K562 (cell line): ENCODE measurements at regions not wholly inside any gene's neighbourhood (a gene's known extent, or its start where the extent isn't known, plus 50 kb on each side); places are given as distances from the start of the nearest gene placed in this dataset.

ENCODE experiments used
- ATAC-seq: fragments of 200-7000 bp; cut with Tn5 transposase; 3 replicates; pipeline ENCODE4 v1.9.1; 2020; ENCODE audit warnings: moderate library complexity
- BruUV-seq: library from RNA; stranded (reverse); fragments of 400-500 nt; replicated peaks from 2 replicates; lab custom pipeline; 2021; lab: Mats Ljungman, UMichigan
- CTCF ChIA-PET: fragments of 300-600 bp; formaldehyde crosslinking; extraction: SDS; loops from one replicate; lab custom pipeline; 2021; ENCODE audit warnings: low intra/inter-chr PET ratio; lab: Yijun Ruan, JAX
- POLR2A ChIA-PET: fragments of 300-600, 350-650 bp; sonication (Branson Sonifier 250); formaldehyde crosslinking; extraction: SDS; loops from one replicate; lab custom pipeline; 2021; ENCODE audit warnings: antibody characterized with exemption, inconsistent platforms; lab: Yijun Ruan, JAX
- DNase-seq, 4 experiments: peaks; one replicate each; pipeline versions ENCODE4 v3.0.0 to v3.0.0-alpha.2; 2011 to 2018; ENCODE audit warnings: low spot score in 3 of 4, mixed read lengths in 3 of 4; ENCODE audit errors: extremely low read depth in 1 of 4
- FAIRE-seq: peaks from 2 replicates; lab custom pipeline; 2011; peaks lifted over from hg19 to GRCh38; lab: Jason Lieb, UNC
- H2AFZ ChIP-seq: 2 replicates; pipeline ENCODE4 v1.6.0; 2011; ENCODE audit warnings: low read depth, low read length, control low read depth, inconsistent platforms
- H3K27ac ChIP-seq: fragments of 200-600 bp; 3 replicates; pipeline ENCODE4 v1.8.0; 2011; ENCODE audit warnings: low read depth, mild to moderate bottlenecking, control low read depth, inconsistent platforms, low read length, moderate library complexity, mixed read lengths; ENCODE audit errors: extremely low read depth
- H3K27me3 ChIP-seq, 2 experiments: fragments of 300-600 bp in 1 of 2; 2 replicates in 1 of 2; 3 replicates in 1 of 2; pipeline versions ENCODE4 v1.6.0 to v1.8.0; 2011; ENCODE audit warnings: inconsistent platforms in 2 of 2, low read length in 2 of 2, mild to moderate bottlenecking in 1 of 2, mixed read lengths in 1 of 2, moderate library complexity in 1 of 2; ENCODE audit not compliant: control insufficient read depth in 2 of 2, insufficient read depth in 2 of 2
- H3K36me3 ChIP-seq: fragments of 300-600 bp; 3 replicates; pipeline ENCODE4 v1.8.0; 2011; ENCODE audit warnings: mild to moderate bottlenecking, low read length, inconsistent platforms; ENCODE audit not compliant: control insufficient read depth, insufficient read depth
- H3K4me1 ChIP-seq, 2 experiments: fragments of 200-600 bp in 1 of 2; replicated peaks in 1 of 2; 2 replicates in 1 of 2; 3 replicates in 1 of 2; pipeline versions ENCODE4 v1.5.1 to v1.8.0; 2011; ENCODE audit warnings: inconsistent platforms in 2 of 2, low read length in 2 of 2, mild to moderate bottlenecking in 1 of 2, mixed read lengths in 1 of 2, moderate library complexity in 1 of 2; ENCODE audit not compliant: control insufficient read depth in 2 of 2, insufficient read depth in 2 of 2
- H3K4me2 ChIP-seq: 2 replicates; pipeline ENCODE4 v1.6.1; 2011; ENCODE audit warnings: low read length, control low read depth, inconsistent platforms, mixed read lengths; ENCODE audit not compliant: insufficient read depth
- H3K4me3 ChIP-seq: fragments of 200-600 bp; sonication (generic), shearing (Covaris generic); 2 replicates; pipeline ENCODE4 v1.5.1; 2016; ENCODE audit warnings: control low read depth, inconsistent platforms
- H3K79me2 ChIP-seq: fragments of 200-600 bp; 3 replicates; pipeline ENCODE4 v1.8.0; 2011; ENCODE audit warnings: low read length, inconsistent platforms; ENCODE audit not compliant: control insufficient read depth, insufficient read depth
- H3K9ac ChIP-seq, 2 experiments: 2 replicates each; pipeline versions ENCODE4 v1.6.0 to v1.6.1; 2011; ENCODE audit warnings: low read depth in 2 of 2, low read length in 2 of 2, control low read depth in 1 of 2, inconsistent platforms in 1 of 2, mild to moderate bottlenecking in 1 of 2, mixed read lengths in 1 of 2; ENCODE audit not compliant: insufficient read depth in 1 of 2
- H3K9me1 ChIP-seq: one replicate; pipeline ENCODE4 v1.6.0; 2011; ENCODE audit warnings: inconsistent platforms, mild to moderate bottlenecking, low read length, moderate library complexity; ENCODE audit not compliant: control insufficient read depth, insufficient read depth
- H3K9me3 ChIP-seq: replicated peaks from 2 replicates; pipeline ENCODE4 v1.5.1; 2011; ENCODE audit warnings: low read depth, low read length, inconsistent platforms; ENCODE audit not compliant: control insufficient read depth, insufficient read depth
- H4K20me1 ChIP-seq: replicated peaks from 2 replicates; pipeline ENCODE4 v1.6.1; 2011; ENCODE audit warnings: low read length, inconsistent platforms, mixed read lengths; ENCODE audit not compliant: control insufficient read depth, insufficient read depth
- C11orf30 ChIP-seq: fragments of 450-650 bp; IDR thresholded peaks from 2 replicates; pipeline ENCODE4 v1.6.1; 2016; ENCODE audit warnings: low read depth, mild to moderate bottlenecking
- CCAR2 ChIP-seq: fragments of 200-400 bp; formaldehyde crosslinking; IDR thresholded peaks from 2 replicates; pipeline ENCODE4 v1.6.1; 2017; ENCODE audit warnings: mild to moderate bottlenecking, low read depth, low read length
- FOXK2 ChIP-seq, 2 experiments: fragments of 450-650 bp; IDR thresholded peaks in 1 of 2; conservative IDR thresholded peaks in 1 of 2; 2 replicates each; pipeline ENCODE4 v1.6.1; 2016; ENCODE audit warnings: low read depth in 2 of 2, mild to moderate bottlenecking in 1 of 2
- HINFP ChIP-seq: fragments of 450-650 bp; conservative IDR thresholded peaks from 2 replicates; pipeline ENCODE4 v1.6.1; 2016; ENCODE audit warnings: missing genetic modification characterization, low read depth, mild to moderate bottlenecking, control low read depth, missing compliant biosample characterization
- KDM2B ChIP-seq: fragments of 250-450 bp; sonication (Bioruptor Pico); IDR thresholded peaks from 2 replicates; pipeline ENCODE4 v1.8.0; 2021; ENCODE audit warnings: mild to moderate bottlenecking, moderate library complexity
- MAFF ChIP-seq: IDR thresholded peaks from 2 replicates; pipeline ENCODE4 v1.6.1; 2012; ENCODE audit warnings: low read length, improper control_type of control experiment
- MAFG ChIP-seq: fragments of 450-650 bp; conservative IDR thresholded peaks from 2 replicates; pipeline ENCODE4 v1.6.1; 2016; ENCODE audit warnings: missing genetic modification characterization, missing compliant biosample characterization
- MAFK ChIP-seq: IDR thresholded peaks from 2 replicates; pipeline ENCODE4 v1.6.1; 2011; ENCODE audit warnings: low read length, improper control_type of control experiment
- NEUROD1 ChIP-seq: fragments of 150-350 bp; IDR thresholded peaks from 2 replicates; pipeline ENCODE4 v1.6.1; 2014; ENCODE audit warnings: borderline replicate concordance, low read length, low read depth; ENCODE audit not compliant: partially characterized antibody
- PHF20 ChIP-seq: fragments of 450-650 bp; IDR thresholded peaks from 2 replicates; pipeline ENCODE4 v1.6.1; 2018; ENCODE audit not compliant: partially characterized antibody
- PPARD ChIP-seq: fragments of 250-450 bp; sonication (Bioruptor Pico); IDR thresholded peaks from 2 replicates; pipeline ENCODE4 v1.8.0; 2022; ENCODE audit warnings: inconsistent platforms, mild to moderate bottlenecking, moderate library complexity
- RAD21 ChIP-seq, 2 experiments: fragments of 250-450 bp in 1 of 2; fragments of 450-650 bp in 1 of 2; sonication (Bioruptor Pico) in 1 of 2; formaldehyde crosslinking in 1 of 2; IDR thresholded peaks in 1 of 2; conservative IDR thresholded peaks in 1 of 2; 2 replicates each; pipeline versions ENCODE4 v1.4.0 to v1.8.0; 2020 to 2022; ENCODE audit warnings: mild to moderate bottlenecking in 2 of 2, moderate library complexity in 1 of 2
- SP2 ChIP-seq: IDR thresholded peaks from 2 replicates; pipeline ENCODE4 v1.6.1; 2011; ENCODE audit warnings: mild to moderate bottlenecking, low read depth, low read length, moderate library complexity; ENCODE audit not compliant: poor library complexity, severe bottlenecking; ENCODE audit errors: extremely low read depth
- ZNF134 ChIP-seq: fragments of 250-450 bp; sonication (Bioruptor Pico); conservative IDR thresholded peaks from 2 replicates; pipeline ENCODE4 v1.4.0; 2020
- ZNF316 ChIP-seq: fragments of 450-650 bp; IDR thresholded peaks from 2 replicates; pipeline ENCODE4 v1.6.1; 2016
- ZNF354B ChIP-seq: fragments of 250-450 bp; sonication (Bioruptor Pico); IDR thresholded peaks from 2 replicates; pipeline ENCODE4 v1.4.0; 2020
- WGBS: fragments of 100-300 bp; shearing (Covaris generic); methylation state at CpG from one replicate; pipeline ENCODE4 v1.1.6; 2016; ENCODE audit warnings: low coverage, mixed read lengths; ENCODE audit not compliant: insufficient coverage; ENCODE audit errors: missing lambda C conversion rate; 5-methylcytosine and 5-hydroxymethylcytosine counted together
- in situ Hi-C: fragments of 300-500 bp; cut with MboI; formaldehyde crosslinking; loops from 4 replicates; pipeline ENCODE4 v1.15.0; 2018; ENCODE audit warnings: inconsistent platforms, mixed read lengths
- intact Hi-C: fragments of 100-400 bp; cut with micrococcal nuclease; formaldehyde crosslinking; loops from 2 replicates; pipeline ENCODE4 v1.14.2; 2022

GRCh38 chr7:136452949-136453348 lies 415.5 kb upstream of the CHRM2 start:
- Histone ChIP-seq H3K36me3 (no peaks in the 10 kb centered on the region), H3K4me3 (no peak overlapping the region), H3K9me3 (no peaks in the 10 kb centered on the region), H3K4me1 (no peaks in the 10 kb centered on the region), H2AFZ (no peak overlapping the region), H3K79me2 (no peaks in the 10 kb centered on the region), H3K9me1 (no peaks in the 10 kb centered on the region), H4K20me1 (no peaks in the 10 kb centered on the region), H3K9ac (no peak overlapping the region), H3K27me3 (no peaks in the 10 kb centered on the region), H3K27ac (no peak overlapping the region), H3K4me2 (no peak overlapping the region)
- ChIA-PET CTCF (no interaction called here), POLR2A (no interaction called here)
- TF ChIP-seq ZNF316 (peak; percentile 90), MAFK (peak; percentile 85), MAFF (peak; percentile 85), NEUROD1 (no peak), SP2 (no peak), MAFG (tag) (peak; percentile 68), C11orf30 (peak; percentile 79)
- no peak for ATAC-seq
- FAIRE-seq: no peak
- no peak for DNase-seq
- in situ Hi-C loops: no loop called here
- WGBS: 3% methylated on average over 3 of the region's 3 CpGs
- intact Hi-C loops: no loop called here
- BruUV-seq: no TSS peak

- Histone ChIP-seq H3K36me3 (no peaks in the 10 kb centered on the region), H2AFZ (no peak overlapping the region), H3K9me3 (no peaks in the 10 kb centered on the region), H4K20me1 (no peaks in the 10 kb centered on the region), H3K4me1 (no peaks in the 10 kb centered on the region), H3K27ac (no peak overlapping the region), H3K4me2 (no peak overlapping the region), H3K9me1 (no peaks in the 10 kb centered on the region), H3K79me2 (no peaks in the 10 kb centered on the region), H3K4me3 (no peak overlapping the region), H3K9ac (no peak overlapping the region), H3K27me3 (no peaks in the 10 kb centered on the region)
- ChIA-PET CTCF (no interaction called here), POLR2A (no interaction called here)
- in situ Hi-C loops (no loop called here), intact Hi-C loops (no loop called here)
- DNase-seq: no peak
- no TSS peak for BruUV-seq
- no peak for FAIRE-seq
- no peak for ATAC-seq
- TF ChIP-seq PHF20 (no peak), PPARD (CRISPR knock-in tag) (no peak), FOXK2 (conservative IDR thresholded peaks at IDR 0.05 in 1 of 2, IDR thresholded peaks at IDR 0.05 in 1 of 2; ENCODE audit: low read depth in 2 of 2) (no peak), HINFP (tag) (no peak), RAD21 (CRISPR knock-in tag; conservative IDR thresholded peaks at IDR 0.05 in 1 of 2, IDR thresholded peaks at IDR 0.05 in 1 of 2) (no peak), KDM2B (CRISPR knock-in tag) (no peak), ZNF354B (CRISPR knock-in tag) (no peak), CCAR2 (no peak), ZNF134 (CRISPR knock-in tag) (no peak)
Measured at GRCh38 chr7:136446751-136447150, 421.7 kb upstream of the CHRM2 start.
